ENCODE measurements at regions not wholly inside any gene's neighbourhood (a gene's known extent, or its start where the extent isn't known, plus 50 kb on each side); places are given as distances from the start of the nearest gene placed in this dataset.
"Not testable (repeated sequence)": the region's sequence is repeated elsewhere in the genome, so short reads cannot be mapped to it uniquely, and the experiment has no call there.

DNA sequence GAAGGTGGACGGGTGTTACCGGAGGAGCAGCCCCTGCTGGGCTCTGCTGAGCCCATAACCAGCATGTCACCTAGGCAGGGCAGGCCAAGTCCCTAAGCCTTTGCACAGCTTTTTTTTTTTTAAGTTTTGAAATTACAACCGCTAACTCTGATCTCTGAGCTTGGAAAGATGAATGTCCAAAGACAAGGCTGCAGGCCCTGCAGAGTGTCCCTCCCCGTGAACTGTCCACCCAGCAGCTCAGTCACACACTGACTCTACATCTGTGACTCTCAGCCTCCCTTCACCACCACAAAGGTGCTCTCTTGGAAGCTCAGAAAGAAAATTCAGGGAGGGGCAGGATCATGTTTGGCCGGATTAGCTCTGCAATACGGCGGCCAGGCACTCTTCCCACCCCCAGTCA is 119.0 kb upstream of the PPP1R26 start:
- no peak overlapping the region for H3K27ac ChIP-seq (ENCODE audit: low read length)
- H3K4me2 ChIP-seq (ENCODE audit: low read length) = no peak overlapping the region
- no peaks in the 10 kb centered on the region for H3K27me3 ChIP-seq (ENCODE audit: insufficient read depth, low read depth, low read length)
- peaks cover 3% of the 10 kb centered on the region for H3K9me3 ChIP-seq (ENCODE audit: low read length)
- H4K20me1 ChIP-seq (ENCODE audit: insufficient read depth) = no peaks in the 10 kb centered on the region
- H3K9ac ChIP-seq (ENCODE audit: low read length) = no peak overlapping the region
- TF ChIP-seq POLR2AphosphoS5 (IDR thresholded peaks at IDR 0.05) (no peak), MXI1 (conservative IDR thresholded peaks at IDR 0.05; ENCODE audit: poor library complexity, severe bottlenecking) (no peak), TAF1 (IDR thresholded peaks at IDR 0.05; ENCODE audit: low read depth) (no peak), EP300 (conservative IDR thresholded peaks at IDR 0.05; ENCODE audit: poor library complexity, severe bottlenecking) (no peak), EZH2 (IDR thresholded peaks at IDR 0.05; ENCODE audit: borderline replicate concordance, insufficient read depth, low read length, poor library complexity, severe bottlenecking) (no peak), SMC3 (conservative IDR thresholded peaks at IDR 0.05; ENCODE audit: poor library complexity) (no peak), RAD21 (conservative IDR thresholded peaks at IDR 0.05) (no peak)
- TF ChIP-seq, protein P1, sequence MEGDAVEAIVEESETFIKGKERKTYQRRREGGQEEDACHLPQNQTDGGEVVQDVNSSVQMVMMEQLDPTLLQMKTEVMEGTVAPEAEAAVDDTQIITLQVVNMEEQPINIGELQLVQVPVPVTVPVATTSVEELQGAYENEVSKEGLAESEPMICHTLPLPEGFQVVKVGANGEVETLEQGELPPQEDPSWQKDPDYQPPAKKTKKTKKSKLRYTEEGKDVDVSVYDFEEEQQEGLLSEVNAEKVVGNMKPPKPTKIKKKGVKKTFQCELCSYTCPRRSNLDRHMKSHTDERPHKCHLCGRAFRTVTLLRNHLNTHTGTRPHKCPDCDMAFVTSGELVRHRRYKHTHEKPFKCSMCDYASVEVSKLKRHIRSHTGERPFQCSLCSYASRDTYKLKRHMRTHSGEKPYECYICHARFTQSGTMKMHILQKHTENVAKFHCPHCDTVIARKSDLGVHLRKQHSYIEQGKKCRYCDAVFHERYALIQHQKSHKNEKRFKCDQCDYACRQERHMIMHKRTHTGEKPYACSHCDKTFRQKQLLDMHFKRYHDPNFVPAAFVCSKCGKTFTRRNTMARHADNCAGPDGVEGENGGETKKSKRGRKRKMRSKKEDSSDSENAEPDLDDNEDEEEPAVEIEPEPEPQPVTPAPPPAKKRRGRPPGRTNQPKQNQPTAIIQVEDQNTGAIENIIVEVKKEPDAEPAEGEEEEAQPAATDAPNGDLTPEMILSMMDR (IDR thresholded peaks at IDR 0.05; ENCODE audit: poor library complexity, severe bottlenecking) = no peak
- TF ChIP-seq, protein P2, sequence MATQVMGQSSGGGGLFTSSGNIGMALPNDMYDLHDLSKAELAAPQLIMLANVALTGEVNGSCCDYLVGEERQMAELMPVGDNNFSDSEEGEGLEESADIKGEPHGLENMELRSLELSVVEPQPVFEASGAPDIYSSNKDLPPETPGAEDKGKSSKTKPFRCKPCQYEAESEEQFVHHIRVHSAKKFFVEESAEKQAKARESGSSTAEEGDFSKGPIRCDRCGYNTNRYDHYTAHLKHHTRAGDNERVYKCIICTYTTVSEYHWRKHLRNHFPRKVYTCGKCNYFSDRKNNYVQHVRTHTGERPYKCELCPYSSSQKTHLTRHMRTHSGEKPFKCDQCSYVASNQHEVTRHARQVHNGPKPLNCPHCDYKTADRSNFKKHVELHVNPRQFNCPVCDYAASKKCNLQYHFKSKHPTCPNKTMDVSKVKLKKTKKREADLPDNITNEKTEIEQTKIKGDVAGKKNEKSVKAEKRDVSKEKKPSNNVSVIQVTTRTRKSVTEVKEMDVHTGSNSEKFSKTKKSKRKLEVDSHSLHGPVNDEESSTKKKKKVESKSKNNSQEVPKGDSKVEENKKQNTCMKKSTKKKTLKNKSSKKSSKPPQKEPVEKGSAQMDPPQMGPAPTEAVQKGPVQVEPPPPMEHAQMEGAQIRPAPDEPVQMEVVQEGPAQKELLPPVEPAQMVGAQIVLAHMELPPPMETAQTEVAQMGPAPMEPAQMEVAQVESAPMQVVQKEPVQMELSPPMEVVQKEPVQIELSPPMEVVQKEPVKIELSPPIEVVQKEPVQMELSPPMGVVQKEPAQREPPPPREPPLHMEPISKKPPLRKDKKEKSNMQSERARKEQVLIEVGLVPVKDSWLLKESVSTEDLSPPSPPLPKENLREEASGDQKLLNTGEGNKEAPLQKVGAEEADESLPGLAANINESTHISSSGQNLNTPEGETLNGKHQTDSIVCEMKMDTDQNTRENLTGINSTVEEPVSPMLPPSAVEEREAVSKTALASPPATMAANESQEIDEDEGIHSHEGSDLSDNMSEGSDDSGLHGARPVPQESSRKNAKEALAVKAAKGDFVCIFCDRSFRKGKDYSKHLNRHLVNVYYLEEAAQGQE (IDR thresholded peaks at IDR 0.05; ENCODE audit: borderline replicate concordance) = no peak
- H3F3A ChIP-seq (ENCODE audit: insufficient read depth, low read length, poor library complexity, severe bottlenecking) = no peaks in the 10 kb centered on the region
- H3K4me3 ChIP-seq (ENCODE audit: low read length) = no peak overlapping the region
- no peaks in the 10 kb centered on the region for H3K9me2 ChIP-seq (ENCODE audit: insufficient read depth, low read length)
- H3K36me3 ChIP-seq (ENCODE audit: insufficient read depth, low read length) = no peaks in the 10 kb centered on the region
- H2AFZ ChIP-seq (ENCODE audit: low read depth, low read length) = no peak overlapping the region
- H3K79me2 ChIP-seq (replicated peaks; ENCODE audit: insufficient read depth, low read length) = no peaks in the 10 kb centered on the region

DNA sequence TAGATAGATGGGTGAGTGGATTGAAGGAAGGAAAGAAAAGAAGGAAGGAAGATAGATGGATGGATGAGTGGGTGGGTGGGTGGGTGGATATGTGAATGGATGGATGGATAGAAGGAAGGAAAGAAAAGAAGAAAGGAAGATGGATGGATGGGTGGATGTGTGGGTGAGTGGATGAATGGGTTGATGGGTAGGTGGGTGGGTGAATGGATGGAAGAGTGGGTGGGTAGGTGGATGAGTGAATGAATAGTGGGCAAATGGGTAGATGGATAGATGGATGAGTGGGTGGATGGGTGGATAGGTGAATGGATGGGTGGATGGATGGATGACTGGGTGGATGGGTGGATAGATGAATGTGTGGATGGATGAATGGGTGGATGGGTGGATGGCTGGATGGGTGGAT is 117.9 kb upstream of the PPP1R26 start:
- H3F3A ChIP-seq (ENCODE audit: insufficient read depth, low read length, poor library complexity, severe bottlenecking); H3K9ac ChIP-seq (ENCODE audit: low read length); H3K9me2 ChIP-seq (ENCODE audit: insufficient read depth, low read length); H3K36me3 ChIP-seq (ENCODE audit: insufficient read depth, low read length); H3K79me2 ChIP-seq (replicated peaks; ENCODE audit: insufficient read depth, low read length); H4K20me1 ChIP-seq (ENCODE audit: insufficient read depth); H3K9me3 ChIP-seq (ENCODE audit: low read length); H3K4me3 ChIP-seq (ENCODE audit: low read length); H3K4me2 ChIP-seq (ENCODE audit: low read length); H3K27ac ChIP-seq (ENCODE audit: low read length); H3K27me3 ChIP-seq (ENCODE audit: insufficient read depth, low read depth, low read length); H2AFZ ChIP-seq (ENCODE audit: low read depth, low read length): not testable (repeated sequence)

DNA sequence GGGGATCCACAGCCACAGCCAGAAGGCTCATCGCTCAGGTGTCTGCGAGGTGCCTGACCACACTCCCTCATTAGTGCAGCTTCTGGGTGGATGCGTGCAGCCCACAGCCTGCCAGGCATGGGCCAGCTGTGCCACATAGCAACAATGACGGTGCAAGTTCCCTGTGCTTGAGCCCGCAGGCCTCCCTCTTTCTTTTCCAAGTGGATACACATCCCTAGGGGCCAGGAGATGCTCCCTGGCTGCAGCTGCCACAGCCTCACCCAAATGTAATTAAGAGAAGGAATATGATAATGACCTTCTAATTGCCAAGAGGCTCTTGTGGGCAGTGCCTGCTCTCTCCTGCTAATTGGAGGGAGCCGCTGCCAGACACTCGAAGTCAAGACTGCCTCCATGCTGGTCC is 116.0 kb upstream of the PPP1R26 start:
- no peak overlapping the region for H2AFZ ChIP-seq (ENCODE audit: low read depth, low read length)
- no peaks in the 10 kb centered on the region for H3K27me3 ChIP-seq (ENCODE audit: insufficient read depth, low read depth, low read length)
- H3K79me2 ChIP-seq (replicated peaks; ENCODE audit: insufficient read depth, low read length) = no peaks in the 10 kb centered on the region
- no peak overlapping the region for H3K27ac ChIP-seq (ENCODE audit: low read length)
- no peaks in the 10 kb centered on the region for H3K36me3 ChIP-seq (ENCODE audit: insufficient read depth, low read length)
- TF ChIP-seq POLR2AphosphoS5 (IDR thresholded peaks at IDR 0.05) = no peak
- no peak for TF ChIP-seq MXI1 (conservative IDR thresholded peaks at IDR 0.05; ENCODE audit: poor library complexity, severe bottlenecking)
- TF ChIP-seq RAD21 (conservative IDR thresholded peaks at IDR 0.05) = no peak
- peaks cover 3% of the 10 kb centered on the region for H3K9me3 ChIP-seq (ENCODE audit: low read length)
- no peaks in the 10 kb centered on the region for H3K9me2 ChIP-seq (ENCODE audit: insufficient read depth, low read length)
- no peaks in the 10 kb centered on the region for H3F3A ChIP-seq (ENCODE audit: insufficient read depth, low read length, poor library complexity, severe bottlenecking)
- H3K9ac ChIP-seq (ENCODE audit: low read length) = no peak overlapping the region
- H3K4me3 ChIP-seq (ENCODE audit: low read length) = no peak overlapping the region
- no peaks in the 10 kb centered on the region for H4K20me1 ChIP-seq (ENCODE audit: insufficient read depth)
- no peak overlapping the region for H3K4me2 ChIP-seq (ENCODE audit: low read length)
